ENCODE measurements at regions not wholly inside any gene's neighbourhood (a gene's known extent, or its start where the extent isn't known, plus 50 kb on each side); places are given as distances from the start of the nearest gene placed in this dataset.
A peak's percentile ranks its signal among the peaks of the same experiment; 100 is the strongest.

- DNase-seq = no peak
Measured at GRCh38 chr10:61317706-61318105, 135.5 kb downstream of the TMEM26 start.

GRCh38 chr10:61316676-61317265 lies 136.4 kb downstream of the TMEM26 start:
- DNase-seq = no peak

- DNase-seq = no peak
Measured at GRCh38 chr10:61314273-61314672, 138.9 kb downstream of the TMEM26 start.

GRCh38 chr10:61313460-61313859 lies 139.7 kb downstream of the TMEM26 start:
- DNase-seq = no peak

GRCh38 chr10:61304746-61305145 lies 148.4 kb downstream of the TMEM26 start:
- no peak for DNase-seq

- DNase-seq = no peak
Measured at GRCh38 chr10:61302124-61302523, 151.1 kb downstream of the TMEM26 start.

- no peak for DNase-seq
Measured at GRCh38 chr10:61301575-61301974, 151.6 kb downstream of the TMEM26 start.

- no peak for DNase-seq
Measured at GRCh38 chr10:61299841-61300240, 153.3 kb downstream of the TMEM26 start.

- no peak for DNase-seq
Measured at GRCh38 chr10:61299156-61299555, 154.0 kb downstream of the TMEM26 start.

GRCh38 chr10:61298194-61298593 lies 155.0 kb downstream of the TMEM26 start:
- DNase-seq = no peak

GRCh38 chr10:61296161-61296560 lies 157.0 kb downstream of the TMEM26 start:
- no peak for DNase-seq

GRCh38 chr10:61294131-61294530 lies 159.1 kb downstream of the TMEM26 start:
- no peak for DNase-seq

- no peak for DNase-seq
Measured at GRCh38 chr10:61289813-61290212, 163.4 kb downstream of the TMEM26 start.

GRCh38 chr10:61286686-61287085 lies 166.5 kb downstream of the TMEM26 start:
- DNase-seq = no peak

GRCh38 chr10:61285749-61286148 lies 167.4 kb downstream of the TMEM26 start:
- DNase-seq = no peak

GRCh38 chr10:61284222-61284890 lies 168.8 kb downstream of the TMEM26 start:
- peak; percentile 3 for DNase-seq

- DNase-seq = no peak
Measured at GRCh38 chr10:61283481-61284221, 169.5 kb downstream of the TMEM26 start.

- DNase-seq = no peak
Measured at GRCh38 chr10:61283066-61283465, 170.1 kb downstream of the TMEM26 start.

- no peak for DNase-seq
Measured at GRCh38 chr10:61280303-61280702, 172.9 kb downstream of the TMEM26 start.

GRCh38 chr10:61279400-61279799 lies 173.8 kb downstream of the TMEM26 start:
- no peak for DNase-seq

- no peak for DNase-seq
Measured at GRCh38 chr10:61278556-61278955, 174.6 kb downstream of the TMEM26 start.

GRCh38 chr10:61272781-61273180 lies 180.4 kb downstream of the TMEM26 start:
- no peak for DNase-seq

- no peak for DNase-seq
Measured at GRCh38 chr10:61271127-61271780, 181.9 kb downstream of the TMEM26 start.

- DNase-seq = no peak
Measured at GRCh38 chr10:61263518-61263917, 189.7 kb downstream of the TMEM26 start.
